ENCODE measurements at regions not wholly inside any gene's neighbourhood (a gene's known extent, or its start where the extent isn't known, plus 50 kb on each side); places are given as distances from the start of the nearest gene placed in this dataset.

DNA sequence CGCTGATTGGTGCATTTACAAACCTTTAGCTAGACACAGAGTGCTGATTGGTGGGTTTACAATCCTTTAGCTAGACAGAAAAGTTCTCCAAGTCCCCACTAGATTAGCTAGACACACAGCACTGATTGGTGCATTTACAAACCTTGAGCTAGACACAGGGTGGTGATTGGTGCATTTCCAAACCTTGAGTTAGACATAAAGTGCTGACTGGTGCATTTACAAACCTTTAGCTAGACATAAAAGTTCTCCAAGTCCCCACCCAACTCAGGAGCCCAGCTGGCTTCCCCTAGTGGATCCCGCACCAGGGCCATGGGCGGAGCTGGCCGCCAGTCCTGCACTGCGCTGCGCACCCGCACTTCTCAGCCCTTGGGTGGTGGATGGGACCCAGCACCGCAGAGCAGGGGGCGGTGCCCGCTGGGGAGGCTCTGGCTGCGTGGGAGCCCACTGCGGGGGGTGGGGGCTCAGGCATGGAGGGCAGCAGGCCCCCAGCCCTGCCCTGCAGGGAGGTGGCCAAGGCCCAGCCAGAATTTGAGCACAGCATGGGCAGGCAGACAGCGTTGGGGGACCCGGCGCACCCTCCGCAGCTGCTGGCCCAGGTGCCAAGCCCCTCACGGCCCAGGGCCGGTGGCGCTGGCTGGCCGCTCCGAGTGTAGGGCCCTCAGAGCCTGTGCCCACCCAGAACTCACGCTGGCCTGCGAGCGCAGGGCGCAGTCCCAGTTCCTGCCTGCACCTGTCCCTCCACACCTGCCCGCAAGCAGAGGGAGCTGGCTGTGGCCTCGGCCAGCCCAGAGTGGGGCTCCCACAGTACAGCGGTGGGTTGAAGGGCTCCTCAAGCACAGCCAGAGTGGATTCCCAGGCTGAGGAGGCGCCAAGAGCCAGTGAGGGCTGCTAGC is 608.9 kb upstream of the LCORL start:
- no peaks in the 10 kb centered on the region for H3K27me3 ChIP-seq (ENCODE audit: control insufficient read depth, insufficient read depth, low read length)
- TF ChIP-seq, protein P1, sequence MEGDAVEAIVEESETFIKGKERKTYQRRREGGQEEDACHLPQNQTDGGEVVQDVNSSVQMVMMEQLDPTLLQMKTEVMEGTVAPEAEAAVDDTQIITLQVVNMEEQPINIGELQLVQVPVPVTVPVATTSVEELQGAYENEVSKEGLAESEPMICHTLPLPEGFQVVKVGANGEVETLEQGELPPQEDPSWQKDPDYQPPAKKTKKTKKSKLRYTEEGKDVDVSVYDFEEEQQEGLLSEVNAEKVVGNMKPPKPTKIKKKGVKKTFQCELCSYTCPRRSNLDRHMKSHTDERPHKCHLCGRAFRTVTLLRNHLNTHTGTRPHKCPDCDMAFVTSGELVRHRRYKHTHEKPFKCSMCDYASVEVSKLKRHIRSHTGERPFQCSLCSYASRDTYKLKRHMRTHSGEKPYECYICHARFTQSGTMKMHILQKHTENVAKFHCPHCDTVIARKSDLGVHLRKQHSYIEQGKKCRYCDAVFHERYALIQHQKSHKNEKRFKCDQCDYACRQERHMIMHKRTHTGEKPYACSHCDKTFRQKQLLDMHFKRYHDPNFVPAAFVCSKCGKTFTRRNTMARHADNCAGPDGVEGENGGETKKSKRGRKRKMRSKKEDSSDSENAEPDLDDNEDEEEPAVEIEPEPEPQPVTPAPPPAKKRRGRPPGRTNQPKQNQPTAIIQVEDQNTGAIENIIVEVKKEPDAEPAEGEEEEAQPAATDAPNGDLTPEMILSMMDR (IDR thresholded peaks at IDR 0.05; ENCODE audit: insufficient read depth, low read length, poor library complexity, severe bottlenecking): no peak
- no peak for DNase-seq (ENCODE audit: low read depth)

DNA sequence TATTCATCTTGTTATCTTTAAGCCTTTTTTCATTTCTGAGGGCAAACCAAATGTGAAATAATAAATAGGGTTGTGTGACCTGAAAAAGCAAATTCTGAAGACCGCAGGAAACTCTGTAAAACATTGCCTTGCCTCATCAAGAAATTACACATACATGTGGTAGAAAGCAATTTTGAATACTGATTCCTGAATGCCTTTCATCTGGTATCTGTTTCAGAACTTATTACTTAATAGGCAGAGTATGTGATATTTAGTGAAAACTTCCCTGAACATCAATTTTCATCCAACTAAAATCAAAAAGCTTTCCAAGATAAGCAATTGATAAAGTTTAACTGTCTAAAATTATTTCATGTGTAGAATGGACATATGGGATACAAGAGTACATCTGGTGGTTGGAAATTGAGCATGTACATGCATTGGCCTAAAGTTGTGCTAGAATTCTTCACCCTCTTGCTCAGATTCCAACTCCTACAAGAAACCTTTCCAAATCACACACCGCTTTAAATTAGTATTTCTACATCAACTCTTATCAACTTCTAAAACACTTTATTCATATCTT is 606.0 kb upstream of the LCORL start:
- Histone ChIP-seq H3K27me3 (ENCODE audit: control insufficient read depth, insufficient read depth, low read length) (no peaks in the 10 kb centered on the region), H3K36me3 (ENCODE audit: control insufficient read depth, insufficient read depth, low read length) (no peaks in the 10 kb centered on the region), H3K4me3 (ENCODE audit: low read depth, low read length) (no peak overlapping the region)
- TF ChIP-seq, protein P1 (IDR thresholded peaks at IDR 0.05; ENCODE audit: insufficient read depth, low read length, poor library complexity, severe bottlenecking): no peak
- DNase-seq (ENCODE audit: low read depth): no peak

More for the DNA sequence above, 608.9 kb upstream of the LCORL start:
- Histone ChIP-seq H3K36me3 (ENCODE audit: control insufficient read depth, insufficient read depth, low read length) (no peaks in the 10 kb centered on the region), H3K4me3 (ENCODE audit: low read depth, low read length) (no peak overlapping the region)

DNA sequence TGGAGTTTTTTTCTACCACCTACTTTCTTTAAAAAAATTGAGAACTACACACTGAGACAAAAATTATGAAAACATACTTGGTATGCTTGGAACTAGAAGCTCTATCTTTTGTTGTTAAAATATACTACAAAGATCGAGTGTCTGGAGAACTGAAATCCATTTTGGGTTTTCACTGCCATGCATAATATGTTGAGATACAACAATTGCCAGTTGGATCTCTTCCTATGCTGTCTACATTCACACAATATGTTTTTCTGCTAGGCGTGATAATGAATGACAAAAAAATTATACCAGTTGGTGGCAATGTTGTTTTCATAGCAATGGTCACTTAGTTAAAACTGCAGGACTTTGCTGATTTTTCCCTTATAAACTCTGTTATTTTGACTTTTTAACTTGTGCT is 605.4 kb upstream of the LCORL start:
- DNase-seq (ENCODE audit: low read depth): no peak
- TF ChIP-seq, protein P1 (IDR thresholded peaks at IDR 0.05; ENCODE audit: insufficient read depth, low read length, poor library complexity, severe bottlenecking): no peak
- H3K36me3 ChIP-seq (ENCODE audit: control insufficient read depth, insufficient read depth, low read length): no peaks in the 10 kb centered on the region

DNA sequence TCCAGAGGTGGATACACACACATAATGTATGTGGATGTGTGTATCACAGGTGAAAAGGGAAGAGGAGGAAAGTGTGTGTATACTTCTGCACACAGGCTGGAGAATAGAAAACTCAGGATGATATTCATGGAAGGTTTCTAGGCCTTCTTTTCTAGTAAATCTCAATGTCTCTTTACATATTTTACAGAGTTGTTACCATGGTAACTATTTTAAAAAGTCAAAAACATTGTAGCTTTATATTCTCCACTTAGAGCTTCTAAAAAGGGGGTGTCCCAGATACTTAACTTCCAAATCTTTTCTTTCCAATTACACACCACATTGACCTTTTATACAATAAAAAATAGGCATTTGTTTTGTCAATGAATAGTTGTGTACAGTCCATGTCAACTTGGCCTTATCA is 604.8 kb upstream of the LCORL start:
- TF ChIP-seq, protein P1 (IDR thresholded peaks at IDR 0.05; ENCODE audit: insufficient read depth, low read length, poor library complexity, severe bottlenecking): no peak
- H3K4me3 ChIP-seq (ENCODE audit: low read depth, low read length): no peak overlapping the region
- DNase-seq (ENCODE audit: low read depth): no peak

More for the DNA sequence above, 605.4 kb upstream of the LCORL start:
- Histone ChIP-seq H3K27me3 (ENCODE audit: control insufficient read depth, insufficient read depth, low read length) (no peaks in the 10 kb centered on the region), H3K4me3 (ENCODE audit: low read depth, low read length) (no peak overlapping the region)

DNA sequence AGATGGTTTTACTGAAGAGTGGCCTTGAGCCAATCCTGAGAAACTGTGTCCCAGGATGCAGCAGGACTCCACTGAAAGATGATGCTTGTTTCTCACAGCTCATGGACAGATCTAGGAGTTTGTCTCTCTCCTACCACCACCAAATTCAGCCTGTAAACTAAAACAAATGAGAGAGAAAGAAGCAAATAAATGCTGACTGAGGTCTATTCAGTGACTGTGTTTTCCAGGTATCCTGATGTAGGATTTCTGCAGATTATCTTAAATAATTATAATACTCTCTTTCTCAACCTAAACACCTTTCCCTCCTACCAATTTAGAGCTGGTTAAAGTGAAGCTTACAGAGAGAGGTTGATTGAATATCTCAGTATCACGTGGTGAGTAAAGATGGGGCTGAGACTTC is 599.6 kb upstream of the LCORL start:
- DNase-seq (ENCODE audit: low read depth): no peak
- no peak overlapping the region for H3K4me3 ChIP-seq (ENCODE audit: low read depth, low read length)
- H3K27me3 ChIP-seq (ENCODE audit: control insufficient read depth, insufficient read depth, low read length): no peaks in the 10 kb centered on the region
- TF ChIP-seq, protein P1 (IDR thresholded peaks at IDR 0.05; ENCODE audit: insufficient read depth, low read length, poor library complexity, severe bottlenecking): no peak
- H3K36me3 ChIP-seq (ENCODE audit: control insufficient read depth, insufficient read depth, low read length): no peaks in the 10 kb centered on the region

More for the DNA sequence above, 604.8 kb upstream of the LCORL start:
- Histone ChIP-seq H3K27me3 (ENCODE audit: control insufficient read depth, insufficient read depth, low read length) (no peaks in the 10 kb centered on the region), H3K36me3 (ENCODE audit: control insufficient read depth, insufficient read depth, low read length) (no peaks in the 10 kb centered on the region)
